SK-N-SH treated with all-trans-retinoic acid at 6 μM for 48 hours (cell line): ENCODE measurements at regions not wholly inside any gene's neighbourhood (a gene's known extent, or its start where the extent isn't known, plus 50 kb on each side); places are given as distances from the start of the nearest gene placed in this dataset.

Source experiments
- ARNTL ChIP-seq: fragments of 450-650 bp; formaldehyde crosslinking; IDR thresholded peaks from 2 replicates; pipeline ENCODE4 v1.5.0; 2020; ENCODE audit warnings: low read depth, mild to moderate bottlenecking, moderate library complexity, borderline replicate concordance
- CREB5 ChIP-seq: fragments of 250-450 bp; sonication (Bioruptor Pico); IDR thresholded peaks from 2 replicates; pipeline ENCODE4 v1.5.1; 2020; ENCODE audit warnings: low read depth, mild to moderate bottlenecking, moderate library complexity
- ISL1 ChIP-seq: fragments of 250-450 bp; sonication (Bioruptor Pico); IDR thresholded peaks from 2 replicates; pipeline ENCODE4 v2.1.2; 2022; ENCODE audit warnings: mild to moderate bottlenecking, moderate library complexity
- PATZ1 ChIP-seq: fragments of 250-450 bp; sonication (Bioruptor Pico); IDR thresholded peaks from 2 replicates; pipeline ENCODE4 v1.8.0; 2020; ENCODE audit warnings: mild to moderate bottlenecking, moderate library complexity, borderline replicate concordance
- RARB ChIP-seq: fragments of 250-450 bp; sonication (Bioruptor Pico); IDR thresholded peaks from 2 replicates; pipeline ENCODE4 v1.8.0; 2021; ENCODE audit warnings: mild to moderate bottlenecking, moderate library complexity
- TCF4 ChIP-seq: fragments of 250-450 bp; sonication (Bioruptor Pico); IDR thresholded peaks from 2 replicates; pipeline ENCODE4 v1.8.0; 2021; ENCODE audit warnings: mild to moderate bottlenecking, moderate library complexity, borderline replicate concordance
- TOX ChIP-seq: fragments of 250-450 bp; sonication (Bioruptor Pico); IDR thresholded peaks from 2 replicates; pipeline ENCODE4 v1.8.0; 2021; ENCODE audit warnings: mild to moderate bottlenecking, moderate library complexity, borderline replicate concordance
- TSHZ2 ChIP-seq: fragments of 250-450 bp; sonication (Bioruptor Pico); IDR thresholded peaks from 2 replicates; pipeline ENCODE4 v1.5.0; 2020; ENCODE audit warnings: mild to moderate bottlenecking, moderate library complexity
- ZFP3 ChIP-seq: fragments of 250-450 bp; sonication (Bioruptor Pico); IDR thresholded peaks from 2 replicates; pipeline ENCODE4 v1.5.0; 2020; ENCODE audit warnings: mild to moderate bottlenecking, moderate library complexity
- ZNF565 ChIP-seq: fragments of 450-650 bp; formaldehyde crosslinking; conservative IDR thresholded peaks from 2 replicates; pipeline ENCODE4 v1.5.0; 2020; ENCODE audit warnings: low read depth, mild to moderate bottlenecking, moderate library complexity
- ZNF70 ChIP-seq: fragments of 450-650 bp; formaldehyde crosslinking; IDR thresholded peaks from 2 replicates; pipeline ENCODE4 v1.5.0; 2020; ENCODE audit warnings: mild to moderate bottlenecking, moderate library complexity

GRCh38 chr9:134228649-134229048, 64.3 kb upstream of the RNU6ATAC start:
- TF ChIP-seq TSHZ2 (CRISPR knock-in tag), result no peak
- no peak for TF ChIP-seq ZNF70 (CRISPR knock-in tag)
- TF ChIP-seq ARNTL (CRISPR knock-in tag), result no peak
- no peak for TF ChIP-seq RARB (CRISPR knock-in tag)
- no peak for TF ChIP-seq ZNF565 (CRISPR knock-in tag)
- TF ChIP-seq ZFP3 (CRISPR knock-in tag), result no peak
- TF ChIP-seq CREB5 (CRISPR knock-in tag), result no peak
- no peak for TF ChIP-seq TOX
- no peak for TF ChIP-seq ISL1 (CRISPR knock-in tag)
- no peak for TF ChIP-seq TCF4 (CRISPR knock-in tag)
- TF ChIP-seq PATZ1, result no peak
